Dedifferentiated amniotic fluid mesenchymal stem cell (primary cell): ENCODE measurements at regions not wholly inside any gene's neighbourhood (a gene's known extent, or its start where the extent isn't known, plus 50 kb on each side); places are given as distances from the start of the nearest gene placed in this dataset.

Experiments
- DNase-seq: peaks from one replicate; pipeline ENCODE4 v3.0.0-alpha.2; 2016; ENCODE audit errors: extremely low spot score

DNA sequence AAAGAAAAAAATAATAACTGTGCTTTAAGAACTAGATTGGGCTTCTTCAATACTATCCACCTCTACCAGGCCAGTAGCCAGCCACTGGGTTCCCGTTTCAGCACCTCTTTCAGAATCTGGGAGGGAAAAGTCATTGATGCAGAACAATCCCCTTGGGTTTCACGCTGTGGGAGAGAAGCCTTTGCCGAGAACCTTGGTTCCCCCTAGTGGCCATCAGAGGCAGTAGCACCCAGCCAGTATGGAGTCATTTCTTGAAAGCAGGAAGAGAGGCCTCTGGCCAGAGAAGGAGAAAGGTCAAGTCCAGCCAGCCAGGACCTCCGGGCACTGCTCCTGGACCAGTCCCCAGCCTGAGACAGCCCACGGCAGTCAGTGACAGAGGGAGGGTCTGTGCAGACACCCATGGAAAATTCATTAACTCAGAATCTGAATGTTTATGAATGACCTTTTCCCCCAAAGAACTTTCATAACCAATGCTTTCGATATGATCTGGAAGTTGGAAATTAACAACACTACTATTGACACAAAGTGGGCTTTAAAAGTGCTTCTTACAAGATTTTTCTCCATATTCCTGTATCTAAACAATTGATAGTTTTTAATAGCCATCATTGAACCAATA is 51.2 kb upstream of the CDH5 start:
- peak; percentile 85 for DNase-seq

DNA sequence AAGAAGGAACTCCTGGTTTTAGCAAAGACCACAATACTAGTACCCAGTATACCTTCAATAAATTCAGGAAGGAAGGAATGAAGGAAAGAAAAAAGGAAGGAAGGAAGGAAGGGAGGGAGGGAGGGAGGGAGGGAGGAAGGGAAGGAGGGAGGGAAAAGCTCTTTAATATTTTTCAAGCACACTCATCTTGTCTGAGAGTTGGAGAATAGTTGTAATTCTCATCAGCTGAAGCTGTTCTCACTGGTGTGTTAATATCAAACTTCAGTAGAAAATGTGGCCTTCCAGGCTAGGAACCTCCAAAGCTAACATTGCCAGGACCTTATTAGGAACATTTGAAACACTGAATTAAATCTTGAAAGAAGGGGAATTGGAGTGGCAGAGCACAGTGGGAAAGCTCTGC is 55.2 kb upstream of the CDH5 start:
- DNase-seq, result no peak

DNA sequence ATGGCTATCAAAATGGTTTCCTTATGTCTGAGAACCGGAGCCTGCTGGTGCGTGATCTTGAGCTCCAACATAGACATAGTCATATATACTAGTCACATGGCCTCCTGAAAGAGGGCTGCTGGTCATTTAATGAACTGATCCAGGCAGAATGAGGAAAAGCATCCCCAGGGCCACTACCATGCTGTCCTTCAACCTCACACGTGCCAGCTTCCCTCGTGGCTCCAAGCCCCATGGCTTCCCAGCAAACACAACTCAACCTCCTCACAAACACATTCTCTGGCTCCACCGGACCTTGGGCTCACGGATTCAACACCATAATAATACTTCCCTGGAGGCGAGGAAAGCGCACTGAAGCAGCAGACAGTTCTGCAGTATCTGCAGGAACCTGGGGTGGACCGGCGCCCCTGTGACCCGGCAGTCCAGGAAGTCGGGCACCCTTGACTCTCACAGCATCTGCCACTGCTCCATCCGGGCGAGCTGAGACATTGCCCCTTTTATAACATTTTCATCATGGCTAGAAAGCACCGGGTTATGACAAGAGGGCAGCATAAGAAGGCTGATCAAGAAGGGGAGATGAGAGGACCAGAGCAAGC is 57.2 kb upstream of the CDH5 start:
- no peak for DNase-seq

DNA sequence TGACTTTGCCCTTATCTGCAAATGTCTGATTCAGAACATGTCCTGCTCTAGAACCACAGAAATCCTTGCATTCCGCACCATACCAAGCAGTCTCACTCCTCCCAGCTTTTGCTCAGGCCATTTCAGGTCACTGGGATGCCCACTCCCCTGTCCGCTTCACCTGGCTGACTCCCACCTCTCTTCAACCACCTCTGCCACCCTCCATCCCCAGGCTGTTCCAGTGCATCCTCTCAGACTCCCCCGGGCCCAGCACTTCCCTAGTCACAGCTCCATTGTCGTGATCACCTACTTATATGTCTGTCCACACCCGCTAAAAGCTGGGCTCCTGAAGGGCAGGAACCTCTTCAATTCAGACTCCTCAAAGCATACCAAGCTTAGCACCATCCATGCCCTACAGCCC is 58.4 kb upstream of the CDH5 start:
- DNase-seq, result no peak

DNA sequence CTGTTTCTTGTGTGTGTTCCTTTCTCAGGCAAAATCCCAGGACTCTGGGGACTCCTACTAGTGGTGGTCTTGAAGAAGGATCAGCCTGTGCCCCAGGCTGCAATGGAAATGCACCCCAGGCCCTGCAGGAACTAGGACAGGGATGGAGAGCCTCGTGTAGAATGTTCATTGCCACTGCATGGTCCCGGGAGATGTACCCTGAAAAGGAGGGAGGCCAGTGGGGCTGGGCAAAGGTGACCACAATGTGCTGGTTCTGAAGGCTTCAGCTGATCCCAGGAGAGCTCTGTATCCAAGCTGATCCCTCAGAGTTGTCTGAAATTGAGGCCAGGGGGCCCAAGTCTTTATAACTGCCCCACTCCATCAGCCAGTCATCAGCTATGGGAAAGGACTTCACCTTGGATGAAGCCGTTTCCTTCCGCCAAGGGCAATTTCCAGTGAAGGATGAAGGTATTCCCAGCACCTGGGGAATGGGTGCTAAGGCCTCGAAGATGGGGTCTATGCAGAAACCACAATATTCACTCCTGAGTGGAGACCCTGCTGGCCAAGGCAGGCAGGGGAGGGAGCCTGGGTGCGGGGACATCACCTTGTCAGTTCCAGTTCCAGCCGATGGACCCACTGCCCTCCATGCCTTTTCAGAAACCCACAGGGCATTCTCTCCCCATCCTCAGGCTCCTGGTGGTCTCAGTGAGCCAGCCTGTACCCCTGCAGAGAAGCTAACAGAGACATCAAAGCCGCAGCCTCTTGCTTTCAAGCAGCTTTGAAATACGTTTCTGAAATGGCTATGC is 59.9 kb upstream of the CDH5 start:
- DNase-seq, result no peak

DNA sequence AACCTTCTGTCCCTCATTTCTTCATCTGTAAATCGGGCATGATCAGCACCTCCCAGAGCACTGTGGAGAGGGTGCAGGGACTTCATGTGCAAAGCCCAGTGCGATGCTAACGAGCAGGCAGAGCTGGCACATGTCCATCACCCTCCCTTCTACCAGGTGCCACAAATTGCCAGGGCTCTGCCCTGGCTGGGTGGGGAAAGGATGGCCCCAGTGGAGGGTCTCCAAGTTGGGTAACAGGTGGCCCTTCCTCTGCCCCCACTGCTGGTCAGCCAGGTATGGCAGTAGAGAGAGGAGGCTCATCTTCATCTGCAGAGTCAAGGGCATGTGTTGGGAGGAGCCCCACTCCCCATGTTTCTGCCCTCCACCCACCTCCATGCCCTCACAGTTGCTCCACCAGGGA is 61.5 kb upstream of the CDH5 start:
- DNase-seq, result no peak

DNA sequence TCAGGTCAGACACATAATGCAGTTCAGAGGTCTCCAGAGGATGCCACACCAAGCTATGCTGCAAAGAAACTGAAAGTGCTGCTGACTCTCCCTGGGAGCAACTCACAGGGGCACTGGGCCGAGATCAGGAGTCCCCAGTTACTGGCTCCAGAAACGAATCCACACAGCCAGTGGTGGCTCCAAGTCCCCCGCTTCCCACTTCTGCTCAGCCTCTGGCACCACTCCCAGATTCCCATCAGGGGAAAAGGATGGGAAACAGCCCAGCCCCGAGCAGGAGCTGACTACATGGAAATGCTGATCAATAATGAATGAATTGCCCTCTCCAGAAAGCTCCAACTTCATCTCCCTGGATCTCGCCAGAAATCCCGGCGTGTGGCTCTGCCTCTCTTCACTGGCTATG is 62.3 kb upstream of the CDH5 start:
- DNase-seq, result no peak

DNA sequence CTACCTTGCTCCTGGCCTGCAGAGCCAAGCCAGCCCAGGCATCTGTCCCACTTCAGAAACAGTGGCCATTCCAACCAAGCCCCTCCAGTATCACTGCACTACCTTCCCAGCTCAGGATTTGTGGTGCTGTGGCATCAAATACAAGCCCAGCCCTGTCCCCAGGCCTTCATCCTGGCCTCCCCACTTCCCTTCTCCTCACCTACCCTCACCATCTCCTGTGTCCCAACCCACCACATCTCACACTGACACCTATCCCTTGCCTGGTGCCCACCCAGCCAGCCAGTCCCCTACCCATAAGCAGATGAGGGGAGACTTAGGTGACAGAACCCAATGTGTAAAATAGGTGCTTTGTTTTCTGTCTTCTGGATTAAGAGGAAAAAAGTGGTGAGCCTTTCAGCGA is 66.0 kb upstream of the CDH5 start:
- no peak for DNase-seq

DNA sequence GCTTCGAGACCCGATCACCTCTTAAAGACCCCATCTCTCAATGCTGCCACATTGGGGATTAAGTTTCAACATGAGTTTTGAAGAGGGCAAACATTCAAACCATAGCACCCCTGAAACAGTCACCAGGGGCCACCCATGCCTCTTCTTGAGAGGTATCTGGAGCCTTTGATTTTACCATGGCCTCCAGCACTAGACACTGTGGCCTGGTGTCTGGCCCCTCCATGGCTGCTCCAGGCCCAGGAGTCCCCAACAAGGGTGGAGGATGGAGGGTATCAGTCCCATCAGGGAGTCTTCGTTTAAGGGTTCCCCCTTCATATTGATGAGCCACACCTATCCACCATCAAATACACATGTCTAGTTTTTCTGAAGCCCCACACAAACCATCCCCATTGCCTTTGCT is 66.5 kb upstream of the CDH5 start:
- DNase-seq, result no peak

DNA sequence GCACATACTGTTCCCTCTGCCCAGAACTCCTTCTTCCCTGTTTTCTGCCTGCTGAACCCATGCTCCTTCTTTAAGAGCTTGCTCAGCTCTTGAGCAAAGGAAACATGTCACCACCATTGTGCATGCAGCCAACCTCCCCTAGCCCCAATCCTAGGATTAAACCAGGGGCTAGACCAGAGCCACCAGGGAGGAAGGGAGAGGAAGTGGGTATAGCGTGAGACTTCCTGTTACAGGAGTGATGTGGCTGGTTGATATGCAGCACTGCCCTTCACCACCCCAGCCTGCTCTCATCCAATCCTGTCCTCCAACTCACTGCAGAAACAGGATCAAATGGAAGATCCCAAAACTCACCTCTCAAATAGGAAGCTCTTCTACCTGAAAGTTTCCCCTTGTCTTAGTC is 67.1 kb upstream of the CDH5 start:
- no peak for DNase-seq

DNA sequence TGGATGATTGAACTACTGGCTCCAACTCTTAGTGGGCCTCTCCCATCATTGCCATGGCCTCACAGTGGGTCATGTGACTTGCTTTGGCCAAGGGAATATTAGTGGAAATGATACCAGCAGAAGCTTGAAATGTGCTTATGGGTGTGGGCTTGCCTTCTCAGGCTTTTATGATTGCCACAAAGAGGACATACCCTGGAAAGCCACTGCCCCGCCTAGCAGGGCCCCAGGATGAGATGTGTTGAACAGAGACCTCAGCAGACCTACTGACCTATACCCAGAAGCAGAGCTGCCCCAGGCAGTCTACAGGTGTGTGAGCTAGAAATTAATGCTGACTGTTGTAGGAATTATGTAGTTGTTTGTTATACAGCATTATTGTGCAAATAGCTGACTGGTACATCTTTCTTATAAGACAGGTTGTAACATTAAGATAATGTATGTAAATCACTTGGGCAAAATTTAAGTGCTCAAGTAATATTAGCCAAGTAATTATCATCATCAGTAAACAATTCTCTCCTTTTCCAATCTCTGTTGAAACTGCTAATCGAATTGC is 67.8 kb upstream of the CDH5 start:
- DNase-seq, result no peak

DNA sequence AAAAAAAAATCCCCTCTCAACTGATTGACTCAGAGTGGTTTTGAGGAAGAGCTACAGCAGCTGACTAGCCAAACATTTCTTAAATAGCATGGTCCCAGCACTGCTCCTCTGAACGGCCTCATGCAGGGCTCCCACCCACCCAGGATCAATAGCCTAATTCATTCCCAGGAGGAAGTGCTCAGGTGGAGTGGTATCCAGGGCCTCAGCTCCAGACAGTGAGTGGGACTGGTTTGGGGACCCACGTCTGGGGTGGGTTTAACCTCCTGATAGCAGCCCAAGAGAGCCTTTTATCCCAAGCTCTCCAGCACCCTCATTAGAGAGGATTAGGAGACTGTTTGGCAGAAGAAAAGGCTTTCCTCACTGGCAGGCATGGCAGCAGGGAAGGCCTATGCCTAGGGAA is 68.5 kb upstream of the CDH5 start:
- no peak for DNase-seq

DNA sequence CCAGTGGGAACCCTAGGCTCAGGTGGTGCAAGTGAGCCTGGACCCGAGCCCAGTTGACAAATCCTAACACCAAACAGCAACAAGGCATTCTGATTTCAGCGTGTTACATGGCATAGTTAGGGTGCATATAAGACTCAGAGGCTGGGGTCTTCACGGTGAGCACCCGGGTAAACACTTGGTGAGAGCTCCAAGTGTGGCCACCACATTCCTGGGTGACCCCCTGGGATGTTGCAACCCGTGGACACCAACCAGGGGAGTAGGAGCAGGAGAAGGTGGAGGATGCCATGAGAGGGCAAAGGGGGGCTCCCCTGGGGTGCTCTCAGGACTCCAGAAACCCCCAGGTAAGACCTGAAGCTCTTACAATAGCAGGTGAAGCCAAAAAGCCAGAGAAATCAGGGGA is 69.9 kb upstream of the CDH5 start:
- DNase-seq, result no peak

DNA sequence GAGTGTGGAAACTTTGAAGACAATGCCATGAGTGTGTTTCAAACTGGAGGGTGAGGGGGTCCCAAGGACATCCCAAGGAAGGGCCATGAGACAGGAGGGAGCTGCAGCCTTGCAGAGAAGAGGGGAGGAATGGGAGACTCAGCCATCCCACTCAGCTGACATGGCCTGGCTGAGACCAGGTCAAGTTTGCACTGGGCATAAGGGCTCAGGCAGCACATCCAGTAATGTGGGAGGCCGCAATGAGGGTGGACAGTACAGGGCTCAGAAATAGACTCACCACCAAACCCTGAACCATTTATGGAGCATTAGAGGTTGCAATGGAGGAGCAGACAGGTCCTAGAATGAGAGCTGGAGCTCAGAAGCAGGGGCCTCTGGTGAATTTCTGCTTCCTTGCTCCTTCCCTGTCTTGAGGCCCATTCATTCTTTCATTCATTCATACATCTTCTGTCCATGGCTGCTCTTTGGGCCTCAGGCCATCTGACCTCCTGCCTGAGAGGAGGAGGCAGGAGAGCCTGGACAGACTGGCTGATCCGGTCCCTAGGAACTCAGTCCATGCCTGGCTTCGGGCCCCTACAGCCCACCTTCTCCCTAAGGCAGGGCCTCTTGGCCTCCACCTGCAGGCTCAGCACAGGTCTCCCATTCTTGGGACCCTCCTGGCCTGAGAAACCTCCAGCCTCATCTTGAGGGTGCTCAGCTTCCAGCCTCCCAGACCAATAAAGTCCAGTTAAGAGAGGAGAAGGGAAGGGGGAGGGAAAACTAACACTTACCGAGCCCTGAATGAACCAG is 70.5 kb upstream of the CDH5 start:
- no peak for DNase-seq

DNA sequence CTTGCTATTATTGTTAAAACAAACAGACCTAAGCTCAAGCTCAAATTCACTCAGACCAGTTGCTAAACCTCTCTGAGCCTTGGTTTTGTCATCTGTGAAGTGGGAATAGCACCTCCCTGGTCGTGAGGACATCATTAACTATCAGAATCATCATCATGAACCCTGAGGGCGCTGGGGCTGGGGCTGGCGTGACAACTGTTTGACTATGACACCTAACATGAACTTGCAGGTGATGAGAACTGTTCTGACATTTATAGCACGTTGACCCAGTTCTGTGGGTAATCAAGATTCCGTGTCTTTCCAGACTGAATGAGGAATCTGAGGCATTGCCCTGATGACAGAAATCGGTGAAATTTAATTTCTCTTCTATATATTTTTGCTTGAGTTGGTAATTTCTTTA is 71.3 kb upstream of the CDH5 start:
- no peak for DNase-seq

DNA sequence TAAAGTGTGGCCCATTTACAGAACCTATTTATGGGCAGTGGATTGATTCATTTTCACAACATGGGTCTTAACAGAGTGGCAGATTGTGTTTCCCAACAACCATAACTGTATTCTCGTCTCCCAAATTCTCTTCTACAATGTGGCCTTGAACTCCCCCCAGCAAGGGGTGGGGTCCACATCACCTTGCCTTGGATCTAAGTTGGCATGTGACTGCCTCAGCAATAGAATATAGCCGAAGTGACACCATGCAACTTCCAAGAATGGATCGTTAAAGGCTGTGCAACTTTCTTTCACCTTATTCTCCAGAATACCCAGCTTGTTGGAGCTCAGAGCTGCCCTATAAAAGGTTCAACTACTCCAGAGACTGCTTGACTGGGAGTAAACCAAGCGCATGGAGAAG is 72.0 kb upstream of the CDH5 start:
- DNase-seq, result no peak

DNA sequence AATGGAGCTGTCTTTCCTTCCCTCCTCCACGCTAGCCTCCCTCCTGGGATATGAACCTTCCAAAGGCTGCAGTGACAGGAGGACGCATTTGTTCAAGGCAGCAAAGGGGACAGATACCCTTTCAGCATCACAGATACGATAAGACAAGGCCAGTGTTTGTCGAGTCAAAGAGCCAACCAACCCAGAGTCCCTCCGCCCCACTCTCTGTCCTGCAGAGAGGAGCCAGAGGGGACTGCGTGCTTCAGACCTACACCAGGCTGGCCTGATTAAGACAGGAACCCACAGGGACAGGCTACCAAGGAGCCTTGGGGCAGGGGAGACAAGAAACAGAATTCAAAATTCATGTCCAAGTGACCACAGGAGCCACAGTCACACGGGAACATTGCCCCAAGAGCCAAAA is 72.6 kb upstream of the CDH5 start:
- no peak for DNase-seq

DNA sequence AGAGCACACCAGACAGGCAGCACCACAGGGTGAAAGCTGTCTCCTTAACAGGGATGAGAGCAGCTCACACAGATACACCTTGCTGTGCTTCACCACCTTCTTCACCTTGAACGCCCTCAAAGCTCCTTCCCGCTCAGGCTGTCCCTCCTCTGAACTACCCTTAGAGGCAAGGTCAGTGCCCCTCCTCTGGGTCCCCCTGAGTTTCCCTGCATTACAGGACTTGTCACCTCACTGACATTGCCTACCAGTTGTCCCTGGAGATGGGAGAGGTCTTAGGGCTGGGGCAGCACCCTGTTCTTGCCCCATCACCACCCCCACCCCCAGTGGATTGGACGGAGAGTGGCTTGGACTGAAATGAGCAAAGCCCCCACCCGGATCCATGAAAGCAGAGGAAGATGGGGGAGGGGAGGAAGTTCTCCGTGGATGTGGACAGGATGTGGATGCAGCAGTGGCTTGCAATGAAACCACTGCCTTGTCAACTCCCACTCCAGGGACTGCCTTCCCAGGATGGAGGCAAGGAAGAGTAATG is 73.2 kb upstream of the CDH5 start:
- no peak for DNase-seq

DNA sequence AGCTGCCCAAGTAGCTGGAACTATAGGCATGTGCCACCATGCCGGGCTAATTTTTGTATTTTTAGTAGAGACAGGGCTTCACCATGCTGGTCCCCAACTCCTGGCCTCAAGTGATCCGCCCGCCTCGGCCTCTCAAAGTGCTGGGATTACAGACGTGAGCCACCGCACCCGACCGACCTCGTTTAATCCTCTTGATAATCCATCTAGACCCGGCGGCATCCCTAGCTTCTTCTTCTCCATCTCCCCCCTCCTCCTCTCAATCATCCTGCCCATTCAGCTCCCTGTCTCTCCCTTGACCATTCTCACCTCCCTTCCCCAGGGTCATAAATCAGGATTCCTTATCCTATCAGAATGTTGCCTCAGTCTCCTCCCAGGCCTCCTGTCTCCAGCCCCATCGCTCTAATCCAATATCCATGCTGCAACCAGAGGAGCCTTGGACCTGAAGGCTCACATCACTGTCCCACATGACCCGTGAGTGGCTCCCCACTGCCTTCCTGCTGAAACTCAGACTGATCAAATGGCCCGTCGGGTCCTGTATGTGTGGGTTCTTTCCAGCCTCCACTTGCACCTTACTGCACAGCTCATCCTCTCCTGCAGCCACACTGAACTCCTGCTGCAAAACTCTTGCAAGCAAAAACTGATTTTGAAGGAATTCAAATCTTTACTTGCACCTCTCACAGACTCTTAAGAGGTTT is 74.1 kb upstream of the CDH5 start:
- no peak for DNase-seq

DNA sequence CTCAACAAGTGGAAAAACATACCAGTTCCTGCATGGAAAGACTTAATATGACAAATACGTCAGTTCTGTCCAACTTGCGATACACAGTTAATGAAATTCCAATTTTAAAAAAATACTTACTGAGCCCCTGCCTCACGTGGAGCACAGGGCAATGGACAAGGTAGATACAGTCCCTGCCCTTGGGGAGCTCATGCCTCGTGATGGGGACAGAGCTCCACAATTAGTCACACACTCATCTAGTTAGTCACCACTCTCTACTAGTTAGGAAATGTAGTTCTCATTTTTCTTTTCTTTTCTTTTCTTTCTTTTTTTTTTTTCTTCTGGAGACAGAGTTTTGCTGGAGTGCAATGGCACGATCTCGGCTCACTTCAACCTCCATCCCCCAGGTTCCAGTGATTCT is 74.7 kb upstream of the CDH5 start:
- DNase-seq, result no peak

DNA sequence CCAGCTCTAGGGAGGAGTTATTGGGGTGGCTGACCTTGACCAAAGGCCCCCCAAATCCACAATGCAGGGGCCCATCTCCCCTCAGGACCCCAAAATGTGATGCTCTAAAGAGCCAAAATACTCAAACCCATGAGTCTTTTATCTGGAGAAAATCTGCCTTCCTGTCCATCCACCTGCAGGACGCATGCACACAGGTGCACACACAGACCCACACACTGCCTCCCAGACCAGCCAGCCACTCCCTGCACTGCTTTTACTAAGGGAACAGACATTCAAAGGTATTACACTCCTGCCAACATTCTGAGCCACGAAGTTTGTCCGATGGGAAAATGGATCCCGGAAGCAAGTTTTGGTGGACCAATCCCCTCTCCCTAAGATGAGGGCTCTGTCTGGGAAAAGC is 76.1 kb upstream of the CDH5 start:
- no peak for DNase-seq

DNA sequence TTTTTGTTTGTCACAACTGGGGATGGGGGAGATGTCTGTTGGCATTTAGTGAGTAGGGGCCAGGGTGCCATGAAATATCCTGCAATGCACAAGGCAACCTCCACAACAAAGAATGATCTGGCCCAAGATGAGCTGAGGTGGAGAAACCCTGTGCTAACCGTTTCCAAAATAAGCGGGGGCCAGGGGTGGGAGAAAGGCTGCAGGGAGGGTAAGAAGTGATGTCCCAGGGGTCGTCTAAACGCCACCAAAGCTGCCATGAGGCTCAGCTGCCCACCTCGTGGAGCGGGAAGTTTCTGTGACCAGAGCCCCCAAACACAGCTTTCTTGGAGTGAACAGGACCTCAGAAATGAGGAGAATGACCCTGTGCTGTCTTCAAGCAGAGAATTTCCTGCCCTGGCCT is 76.5 kb upstream of the CDH5 start:
- DNase-seq, result no peak
